SU-DHL-6 (cell line): ENCODE measurements at regions not wholly inside any gene's neighbourhood (a gene's known extent, or its start where the extent isn't known, plus 50 kb on each side); places are given as distances from the start of the nearest gene placed in this dataset.

Experiments
- H2AFZ ChIP-seq: fragments of 200-600 bp; sonication (generic); 2 replicates; pipeline ENCODE4 v1.6.1; 2014; ENCODE audit warnings: low read depth, mild to moderate bottlenecking, moderate library complexity, mixed read lengths, antibody characterized with exemption, low read length; ENCODE audit not compliant: severe bottlenecking
- H3F3A ChIP-seq: fragments of 200-600 bp; shearing (Covaris generic); 2 replicates; pipeline ENCODE4 v1.6.0; 2016; ENCODE audit warnings: antibody characterized with exemption, mild to moderate bottlenecking; ENCODE audit not compliant: insufficient read depth
- H3K27ac ChIP-seq: fragments of 200-600 bp; sonication (generic); 2 replicates; pipeline ENCODE4 v1.5.1; 2016; ENCODE audit warnings: low read depth, mild to moderate bottlenecking, low read length, moderate library complexity, mixed read lengths
- H3K27me3 ChIP-seq: fragments of 200-600 bp; sonication (generic), shearing (Covaris generic); 2 replicates; pipeline ENCODE4 v1.6.0; 2014; ENCODE audit warnings: mild to moderate bottlenecking, low read length
- H3K36me3 ChIP-seq: fragments of 200-600 bp; sonication (generic); 2 replicates; pipeline ENCODE4 v1.6.1; 2014; ENCODE audit warnings: mild to moderate bottlenecking, low read length, mixed read lengths
- H3K4me2 ChIP-seq: fragments of 300-600, 200-600 bp; shearing (Covaris generic), sonication (generic); 2 replicates; pipeline ENCODE4 v1.6.0; 2014; ENCODE audit warnings: low read length, low read depth, mild to moderate bottlenecking; ENCODE audit not compliant: poor library complexity, severe bottlenecking
- H3K4me3 ChIP-seq: fragments of 200-600 bp; sonication (generic); 2 replicates; pipeline ENCODE4 v1.5.1; 2014; ENCODE audit warnings: antibody characterized with exemption, low read length, mild to moderate bottlenecking, mixed read lengths; ENCODE audit not compliant: insufficient read depth, poor library complexity, severe bottlenecking
- H3K79me2 ChIP-seq: fragments of 200-600 bp; sonication (generic); 2 replicates; pipeline ENCODE4 v1.6.1; 2014; ENCODE audit warnings: mild to moderate bottlenecking, low read length, moderate library complexity; ENCODE audit not compliant: insufficient read depth
- H3K9ac ChIP-seq: fragments of 200-600 bp; sonication (generic); 2 replicates; pipeline ENCODE4 v1.7.0; 2014; ENCODE audit warnings: mild to moderate bottlenecking, low read length
- H3K9me2 ChIP-seq: fragments of 200-600 bp; sonication (generic); replicated peaks from 2 replicates; pipeline ENCODE4 v1.6.1; 2014; ENCODE audit warnings: low read length; ENCODE audit not compliant: insufficient read depth
- H3K9me3 ChIP-seq: fragments of 200-600 bp; sonication (generic); 2 replicates; pipeline ENCODE4 v1.6.1; 2014; ENCODE audit warnings: low read length, mixed read lengths; ENCODE audit not compliant: insufficient read depth
- H4K20me1 ChIP-seq: fragments of 200-600 bp; sonication (generic); 2 replicates; pipeline ENCODE4 v1.6.1; 2014; ENCODE audit warnings: low read depth, mild to moderate bottlenecking, antibody characterized with exemption, low read length, moderate library complexity, mixed read lengths
- CTCF ChIP-seq: fragments of 200-600 bp; sonication (generic); IDR thresholded peaks from one replicate; pipeline ENCODE4 v1.5.1; 2017; ENCODE audit warnings: antibody characterized with exemption, mild to moderate bottlenecking, low read length, moderate library complexity; ENCODE audit not compliant: insufficient read depth, poor library complexity, severe bottlenecking
- EZH2phosphoT487 ChIP-seq: fragments of 200-600 bp; sonication (generic), shearing (Covaris generic); conservative IDR thresholded peaks from 2 replicates; pipeline ENCODE4 v1.6.1; 2018; ENCODE audit warnings: mild to moderate bottlenecking, antibody characterized with exemption, low read length, moderate library complexity, mixed read lengths

- Histone ChIP-seq H3K9ac (no peak overlapping the region), H3K9me3 (no peaks in the 10 kb centered on the region), H3K4me2 (no peak overlapping the region), H3K27me3 (no peaks in the 10 kb centered on the region), H3K27ac (no peak overlapping the region), H2AFZ (no peak overlapping the region), H3F3A (no peaks in the 10 kb centered on the region), H3K9me2 (no peaks in the 10 kb centered on the region), H4K20me1 (no peaks in the 10 kb centered on the region), H3K36me3 (no peaks in the 10 kb centered on the region), H3K79me2 (no peaks in the 10 kb centered on the region), H3K4me3 (no peak overlapping the region)
- no peak for TF ChIP-seq EZH2phosphoT487
Observed at GRCh38 chr16:66266436-66267291, 99.8 kb upstream of the CDH5 start.

GRCh38 chr16:66265556-66266141 lies 100.8 kb upstream of the CDH5 start:
- no peaks in the 10 kb centered on the region for H3K9me2 ChIP-seq
- no peak overlapping the region for H3K27ac ChIP-seq
- H3K9me3 ChIP-seq = no peaks in the 10 kb centered on the region
- no peaks in the 10 kb centered on the region for H3K36me3 ChIP-seq
- no peak overlapping the region for H3K9ac ChIP-seq
- H3K79me2 ChIP-seq = no peaks in the 10 kb centered on the region
- no peak overlapping the region for H3K4me2 ChIP-seq
- TF ChIP-seq EZH2phosphoT487 (no peak), CTCF (no peak)
- H2AFZ ChIP-seq = no peak overlapping the region
- H3K4me3 ChIP-seq = no peak overlapping the region
- no peaks in the 10 kb centered on the region for H3F3A ChIP-seq
- H4K20me1 ChIP-seq = no peaks in the 10 kb centered on the region
- H3K27me3 ChIP-seq = no peaks in the 10 kb centered on the region

- no peaks in the 10 kb centered on the region for H3K9me3 ChIP-seq
- no peak overlapping the region for H3K27ac ChIP-seq
- no peaks in the 10 kb centered on the region for H4K20me1 ChIP-seq
- no peak overlapping the region for H3K9ac ChIP-seq
- no peak for TF ChIP-seq EZH2phosphoT487
- TF ChIP-seq CTCF = no peak
- no peak overlapping the region for H2AFZ ChIP-seq
- no peaks in the 10 kb centered on the region for H3K9me2 ChIP-seq
- H3K27me3 ChIP-seq = no peaks in the 10 kb centered on the region
- no peaks in the 10 kb centered on the region for H3F3A ChIP-seq
- H3K4me2 ChIP-seq = no peak overlapping the region
- no peaks in the 10 kb centered on the region for H3K79me2 ChIP-seq
- H3K36me3 ChIP-seq = no peaks in the 10 kb centered on the region
- H3K4me3 ChIP-seq = no peak overlapping the region
Observed at GRCh38 chr16:66265048-66265415, 101.5 kb upstream of the CDH5 start.

GRCh38 chr16:66264311-66265047 lies 102.0 kb upstream of the CDH5 start:
- Histone ChIP-seq H3K9me3 (no peaks in the 10 kb centered on the region), H3K27ac (no peak overlapping the region), H3K9ac (no peak overlapping the region), H3K4me2 (no peak overlapping the region), H4K20me1 (no peaks in the 10 kb centered on the region), H3K9me2 (no peaks in the 10 kb centered on the region), H2AFZ (no peak overlapping the region), H3K4me3 (no peak overlapping the region), H3K27me3 (no peaks in the 10 kb centered on the region), H3K79me2 (no peaks in the 10 kb centered on the region), H3F3A (no peaks in the 10 kb centered on the region), H3K36me3 (no peaks in the 10 kb centered on the region)
- TF ChIP-seq CTCF (no peak), EZH2phosphoT487 (no peak)
